ENCODE measurements at regions not wholly inside any gene's neighbourhood (a gene's known extent, or its start where the extent isn't known, plus 50 kb on each side); places are given as distances from the start of the nearest gene placed in this dataset.

GRCh38 chr6:56765494-56765893 lies 122.8 kb upstream of the DST start:
- no peak for DNase-seq

- no peak for DNase-seq
Observed at GRCh38 chr6:56764081-56764566, 121.4 kb upstream of the DST start.

- DNase-seq, result no peak
Observed at GRCh38 chr6:56761651-56762050, 119.0 kb upstream of the DST start.

GRCh38 chr6:56760842-56761241 lies 118.2 kb upstream of the DST start:
- no peak for DNase-seq

- no peak for DNase-seq
Observed at GRCh38 chr6:56759521-56759920, 116.8 kb upstream of the DST start.

GRCh38 chr6:56758553-56758952 lies 115.9 kb upstream of the DST start:
- DNase-seq, result no peak

- no peak for DNase-seq
Observed at GRCh38 chr6:56758120-56758519, 115.4 kb upstream of the DST start.

GRCh38 chr6:56757588-56757984 lies 114.9 kb upstream of the DST start:
- no peak for DNase-seq

GRCh38 chr6:56756791-56757587 lies 114.3 kb upstream of the DST start:
- no peak for DNase-seq

GRCh38 chr6:56756219-56756789 lies 113.6 kb upstream of the DST start:
- DNase-seq, result no peak

- no peak for DNase-seq
Observed at GRCh38 chr6:56755040-56755439, 112.4 kb upstream of the DST start.

GRCh38 chr6:56753811-56754210 lies 111.1 kb upstream of the DST start:
- no peak for DNase-seq

GRCh38 chr6:56752534-56752933 lies 109.8 kb upstream of the DST start:
- no peak for DNase-seq

- DNase-seq, result no peak
Observed at GRCh38 chr6:56752009-56752408, 109.3 kb upstream of the DST start.

- no peak for DNase-seq
Observed at GRCh38 chr6:56751604-56752003, 108.9 kb upstream of the DST start.

GRCh38 chr6:56750686-56751085 lies 108.0 kb upstream of the DST start:
- DNase-seq, result no peak

GRCh38 chr6:56749632-56750151 lies 107.0 kb upstream of the DST start:
- no peak for DNase-seq

GRCh38 chr6:56746767-56747504 lies 104.2 kb upstream of the DST start:
- DNase-seq, result no peak

- DNase-seq, result no peak
Observed at GRCh38 chr6:56745971-56746370, 103.3 kb upstream of the DST start.

- DNase-seq, result no peak
Observed at GRCh38 chr6:56745081-56745480, 102.4 kb upstream of the DST start.

GRCh38 chr6:56744528-56744927 lies 101.8 kb upstream of the DST start:
- no peak for DNase-seq

- no peak for DNase-seq
Observed at GRCh38 chr6:56742122-56742791, 99.6 kb upstream of the DST start.

GRCh38 chr6:56741472-56741871 lies 98.8 kb upstream of the DST start:
- DNase-seq, result no peak

Measured in stimulated activated CD8-positive, alpha-beta memory T cell treated with anti-CD3 and anti-CD28 coated beads, Interleukin-4, amount 100 ng/mL, for 48 hours (primary cell).